GM18502 (cell line): ENCODE measurements at regions not wholly inside any gene's neighbourhood (a gene's known extent, or its start where the extent isn't known, plus 50 kb on each side); places are given as distances from the start of the nearest gene placed in this dataset.
"Not testable (repeated sequence)": the region's sequence is repeated elsewhere in the genome, so short reads cannot be mapped to it uniquely, and the experiment has no call there.

Experiments
- ATAC-seq: cut with Tn5 transposase; IDR thresholded peaks from one replicate; pipeline ENCODE4 v1.9.1; 2021; ENCODE audit warnings: mild to moderate bottlenecking; ENCODE audit not compliant: unreplicated experiment, poor library complexity

DNA sequence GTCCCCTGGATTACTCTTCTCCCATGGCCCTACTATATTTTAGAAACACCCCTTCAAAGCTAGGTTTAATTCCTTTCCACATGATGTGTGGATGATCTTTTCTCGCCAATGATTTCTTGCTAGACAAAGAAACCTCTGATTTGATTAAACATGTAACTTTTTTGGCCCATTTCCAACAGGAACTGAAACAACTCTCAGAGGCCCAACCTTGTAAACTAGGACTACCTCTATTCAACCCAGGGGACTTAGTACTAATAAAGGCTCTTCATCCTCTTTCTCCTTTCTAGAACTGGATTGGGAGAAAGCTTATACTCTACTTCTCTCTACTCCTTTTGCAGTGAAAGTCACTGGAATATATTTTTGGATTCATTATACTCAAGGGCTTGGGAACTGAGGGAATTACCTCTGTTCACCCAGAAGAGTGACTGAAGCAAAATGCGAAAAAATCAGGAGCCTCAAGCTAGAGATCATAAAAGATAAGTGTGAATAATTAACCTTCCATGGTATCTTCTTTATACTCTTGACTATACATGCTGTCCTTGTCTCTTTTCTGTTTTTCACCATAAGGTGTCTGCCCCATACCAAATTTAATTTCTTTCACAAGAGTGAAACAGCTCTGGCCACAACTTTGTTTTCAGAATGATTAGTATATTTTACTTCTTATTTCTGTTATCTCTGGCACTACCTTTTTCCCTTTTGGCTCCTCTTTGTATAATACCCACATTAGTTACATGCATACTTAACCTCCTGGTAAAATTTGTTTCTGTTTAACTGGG is 977.6 kb downstream of the SLITRK5 start:
- no peak for ATAC-seq

DNA sequence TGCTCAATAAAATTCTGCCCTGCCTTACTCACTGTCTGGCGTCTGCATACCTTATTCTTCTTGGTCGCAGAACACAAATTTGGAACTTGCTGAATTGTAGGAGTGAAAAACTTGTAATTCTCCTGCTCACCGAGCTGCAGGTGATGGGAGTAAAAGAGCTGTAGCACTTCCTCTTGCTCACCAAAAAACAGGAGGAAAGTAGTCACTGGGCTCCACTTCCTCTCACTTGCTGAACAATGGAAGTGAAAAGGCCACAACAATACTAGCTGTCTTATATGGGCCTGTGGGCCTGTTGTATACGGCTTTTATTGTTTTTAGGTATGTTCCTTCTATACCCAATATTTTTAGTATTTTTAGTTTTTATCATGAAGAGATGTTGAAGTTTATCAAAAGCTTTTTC is 978.7 kb downstream of the SLITRK5 start:
- no peak for ATAC-seq

DNA sequence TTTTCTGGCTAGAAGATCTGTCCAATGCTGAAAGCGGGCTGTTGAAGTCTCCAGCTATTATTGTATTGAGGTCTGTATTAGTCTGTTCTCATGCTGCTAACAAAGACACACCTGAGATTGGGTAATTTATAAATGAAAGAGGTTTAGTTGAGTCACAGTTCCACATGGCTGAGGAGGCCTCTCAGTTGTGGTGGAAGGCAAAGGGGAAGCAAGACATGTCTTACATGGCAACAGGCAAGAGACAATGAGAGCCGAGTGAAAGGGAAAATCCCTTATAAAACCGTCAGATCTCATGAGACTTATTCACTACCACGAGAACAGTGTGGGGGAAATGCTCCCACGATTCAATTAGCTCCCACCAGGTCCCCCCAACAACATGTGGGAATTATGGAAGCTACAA is 980.4 kb downstream of the SLITRK5 start:
- no peak for ATAC-seq

DNA sequence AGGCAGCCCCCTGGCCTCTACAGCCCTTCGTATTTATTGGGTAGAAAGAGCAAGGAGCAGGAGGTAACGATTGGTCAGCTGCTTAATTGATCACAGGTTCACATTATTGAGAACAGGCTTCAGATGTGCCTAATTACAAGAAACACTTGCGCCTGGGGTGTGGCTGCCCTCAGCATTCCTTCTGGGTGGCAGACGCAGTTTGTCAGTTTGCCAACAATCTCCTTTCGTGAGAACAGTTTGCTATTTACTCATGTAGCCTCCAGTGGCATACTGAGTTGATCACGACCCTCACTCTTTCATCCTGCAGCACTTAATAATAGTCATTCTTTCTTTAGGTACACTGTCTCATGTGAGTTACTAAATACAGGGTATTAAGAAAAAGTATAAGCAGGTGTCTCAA is 985.6 kb downstream of the SLITRK5 start:
- no peak for ATAC-seq

DNA sequence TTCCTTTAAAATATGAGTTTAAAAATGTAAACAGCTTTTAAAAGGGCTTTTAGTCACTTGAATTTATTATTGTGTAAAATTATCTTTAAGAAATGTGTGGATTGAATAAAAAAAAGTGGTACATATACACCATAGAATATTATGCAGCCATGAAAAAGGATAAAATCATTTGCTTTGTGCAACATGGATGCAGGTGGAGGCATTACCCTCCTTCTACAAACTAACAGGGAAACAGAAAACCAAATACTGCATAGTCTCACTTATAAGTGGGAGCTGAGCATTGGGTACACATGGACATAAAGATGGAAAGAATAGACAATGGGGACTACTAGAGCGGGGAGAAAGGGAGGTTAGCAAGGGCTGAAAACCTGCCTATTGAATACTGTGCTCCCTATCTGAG is 999.3 kb downstream of the SLITRK5 start:
- ATAC-seq, result no peak

DNA sequence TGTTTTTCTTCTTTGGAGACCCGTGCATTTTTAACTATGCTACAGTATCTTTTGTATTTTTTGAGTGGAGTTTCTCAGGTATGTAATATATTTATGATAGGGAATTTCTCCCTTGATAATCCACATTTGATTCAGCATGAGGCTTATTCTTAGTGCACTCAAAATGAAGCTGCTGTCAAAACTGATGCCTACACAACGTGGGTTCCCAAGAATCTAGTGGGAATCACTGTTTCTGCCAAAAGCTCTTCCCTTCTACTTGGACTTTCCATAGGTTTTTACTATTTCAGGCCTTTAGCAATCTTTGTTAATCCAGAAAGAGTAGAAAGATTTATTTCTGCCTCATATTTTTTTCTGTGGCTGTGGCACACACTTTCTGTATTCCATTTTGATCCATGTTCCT is 1003.7 kb downstream of the SLITRK5 start:
- no peak for ATAC-seq

DNA sequence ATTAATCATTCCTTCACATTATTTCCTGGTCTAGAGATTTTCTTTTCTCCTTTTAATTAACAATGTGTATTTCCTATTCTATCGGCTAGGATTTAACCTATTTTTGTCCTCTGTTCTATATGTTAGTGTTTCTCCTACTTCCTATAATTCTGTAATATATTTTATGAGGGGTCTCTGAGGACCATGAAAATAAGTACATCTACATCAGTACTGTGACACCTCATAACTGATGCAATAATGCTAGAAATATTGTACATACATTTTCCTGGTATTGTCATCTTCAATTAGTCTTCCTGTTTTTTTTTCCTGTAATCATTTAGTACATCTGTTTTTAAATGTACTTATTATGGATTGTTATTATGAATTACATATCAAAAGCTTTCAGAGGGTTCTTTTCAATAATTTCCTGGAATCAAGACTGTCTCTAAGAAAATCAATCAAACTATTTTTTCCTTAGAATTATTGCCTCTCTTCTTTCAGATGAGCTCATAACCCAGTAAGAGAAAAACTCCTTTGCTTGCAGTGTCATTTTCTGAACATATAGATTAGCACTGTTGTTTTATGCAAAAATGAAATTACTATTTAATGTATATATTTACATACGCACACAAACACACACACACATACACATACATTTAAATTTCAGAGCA is 1004.3 kb downstream of the SLITRK5 start:
- no peak for ATAC-seq

DNA sequence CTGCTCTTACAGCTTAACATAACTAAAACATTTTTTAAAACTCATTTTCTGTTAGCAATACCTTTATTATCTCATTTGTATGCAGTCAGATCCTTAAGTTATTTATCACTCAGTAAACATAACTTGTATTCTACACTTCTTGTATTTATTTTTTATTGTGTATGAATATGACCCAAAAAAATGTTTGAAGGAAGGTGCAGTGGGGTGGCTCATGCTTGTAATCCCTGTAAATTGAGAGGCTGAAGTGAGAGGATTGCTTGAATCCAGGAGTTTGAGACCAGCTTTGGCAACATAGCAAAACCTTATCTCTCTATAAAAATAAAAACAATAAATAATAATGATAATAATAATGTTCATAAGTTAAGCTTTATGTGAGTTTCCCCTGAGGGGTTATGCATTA is 1004.8 kb downstream of the SLITRK5 start:
- ATAC-seq, result no peak

DNA sequence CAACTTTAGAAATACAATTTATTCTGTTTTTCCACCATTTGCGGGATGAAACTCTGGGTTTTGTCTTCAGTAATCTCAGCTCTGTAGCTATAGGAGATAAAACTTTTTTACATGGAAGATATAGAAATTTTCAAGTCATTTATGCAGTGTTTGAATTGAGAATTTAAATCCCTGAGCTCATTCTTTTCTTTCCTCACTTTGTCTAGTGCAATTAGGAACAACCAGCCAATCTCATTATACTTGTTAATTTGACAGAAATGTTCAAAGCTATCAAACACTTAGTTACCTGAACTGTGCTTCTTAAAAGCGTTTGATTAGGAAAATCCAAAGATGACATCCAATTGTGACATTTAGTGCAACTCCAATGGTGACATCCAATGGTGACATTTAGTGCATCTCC is 1014.3 kb downstream of the SLITRK5 start:
- ATAC-seq, result no peak

DNA sequence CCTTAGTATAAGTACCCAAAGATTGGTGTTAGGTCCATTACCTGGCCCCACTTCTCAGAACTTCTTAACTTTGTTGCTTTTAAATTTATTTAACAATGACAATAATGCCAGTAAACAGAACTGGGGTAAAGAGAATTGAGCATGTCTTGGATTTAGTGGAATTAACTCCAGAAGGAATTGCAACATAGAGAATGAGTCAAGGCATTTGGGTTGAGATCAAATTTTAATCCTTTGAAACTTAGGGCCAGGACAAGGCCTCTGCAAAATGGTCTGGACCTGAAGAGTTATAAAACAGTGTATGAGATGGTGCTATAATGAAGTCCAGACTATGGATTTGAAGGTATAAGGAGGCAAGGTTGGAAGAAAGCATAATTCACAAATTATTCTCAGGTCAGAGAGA is 1030.4 kb downstream of the SLITRK5 start:
- no peak for ATAC-seq

DNA sequence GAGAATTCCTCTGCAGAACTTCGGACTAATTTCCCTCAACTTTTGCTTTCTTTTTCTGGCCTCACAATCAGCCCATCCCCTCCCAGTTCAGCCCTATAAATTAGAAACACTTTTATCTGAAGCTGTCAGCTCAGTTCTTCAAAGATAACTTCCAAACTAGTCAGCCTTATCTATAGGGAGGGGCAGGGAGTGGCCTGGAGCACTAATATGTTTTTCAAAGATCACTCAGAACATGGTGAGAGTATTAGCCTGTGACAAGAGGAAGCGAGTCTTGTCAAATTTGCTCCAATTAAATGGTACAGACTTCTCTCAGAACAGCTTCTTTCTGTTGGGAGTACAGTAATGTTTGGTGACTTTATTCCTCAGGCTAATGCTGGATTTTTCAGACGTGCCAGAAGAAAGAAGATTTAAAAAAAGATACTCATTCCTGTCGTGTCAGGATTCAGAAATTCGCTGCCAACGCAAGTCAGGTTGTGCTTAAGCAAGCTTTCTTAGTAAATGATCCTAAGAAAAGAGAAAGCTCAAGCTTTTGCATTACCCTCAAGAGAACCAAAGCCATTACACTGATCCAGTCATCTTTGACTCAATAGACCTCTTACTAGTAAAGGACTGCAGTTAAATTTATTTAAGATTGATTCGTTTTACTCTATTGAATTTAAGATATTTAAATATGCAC is 1033.6 kb downstream of the SLITRK5 start:
- ATAC-seq, result no peak

DNA sequence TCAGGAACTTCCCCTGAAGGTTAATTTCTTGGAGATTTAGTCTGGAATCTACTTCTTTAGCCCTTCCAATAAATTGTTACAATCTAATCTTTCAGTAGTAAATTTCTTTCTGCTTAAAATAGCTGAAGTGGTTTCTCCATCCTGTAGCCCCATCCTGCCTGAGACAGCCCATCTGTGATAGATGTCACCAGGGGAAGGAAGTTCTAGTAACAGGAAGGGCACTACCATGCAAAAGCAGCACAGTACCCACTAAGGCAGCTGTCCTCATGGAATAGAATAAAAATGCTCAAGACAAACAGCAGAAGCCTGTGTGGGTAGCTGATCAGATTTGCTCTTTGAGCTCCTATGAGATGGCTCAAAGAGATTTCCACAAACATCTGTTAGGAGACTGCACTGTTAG is 1036.5 kb downstream of the SLITRK5 start:
- ATAC-seq, result no peak

DNA sequence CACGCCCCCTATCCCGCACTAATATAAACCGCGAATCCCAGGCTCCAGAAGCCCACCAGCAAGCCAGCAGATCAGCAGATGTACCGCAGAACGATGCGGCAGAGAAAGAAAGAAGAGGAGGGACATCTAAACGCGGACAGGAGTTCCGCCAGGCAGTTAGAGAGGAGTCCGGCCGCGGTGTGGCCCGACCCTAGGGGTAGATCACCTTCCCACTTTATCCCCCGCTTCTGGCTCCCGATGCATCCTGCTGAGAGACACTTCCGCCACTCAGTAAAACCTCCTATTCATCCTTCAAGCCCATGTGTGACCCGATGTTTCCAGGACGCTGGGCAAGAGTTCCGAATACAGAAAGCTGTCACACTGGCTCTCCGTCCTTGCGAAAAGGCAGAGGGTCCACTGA is 1046.8 kb downstream of the SLITRK5 start:
- no peak for ATAC-seq

DNA sequence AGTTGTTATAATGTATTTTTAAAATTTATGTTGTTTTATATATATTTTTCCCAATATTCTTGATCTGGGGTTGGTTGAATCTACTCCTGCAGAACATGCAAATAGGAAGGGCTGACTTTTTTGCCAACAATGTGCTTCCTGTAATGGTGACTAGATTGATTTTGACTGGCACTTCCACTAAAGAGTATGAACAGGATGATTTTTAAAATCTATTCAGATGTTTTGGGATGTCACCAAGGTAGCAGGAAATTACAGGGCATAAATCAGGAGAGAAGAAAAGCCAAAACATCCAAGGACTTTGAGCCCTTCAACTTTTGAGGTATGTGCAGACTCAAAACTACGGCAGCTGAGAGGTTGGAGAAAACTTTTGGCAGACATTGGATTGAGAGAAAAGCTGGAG is 1047.6 kb downstream of the SLITRK5 start:
- ATAC-seq, result no peak

DNA sequence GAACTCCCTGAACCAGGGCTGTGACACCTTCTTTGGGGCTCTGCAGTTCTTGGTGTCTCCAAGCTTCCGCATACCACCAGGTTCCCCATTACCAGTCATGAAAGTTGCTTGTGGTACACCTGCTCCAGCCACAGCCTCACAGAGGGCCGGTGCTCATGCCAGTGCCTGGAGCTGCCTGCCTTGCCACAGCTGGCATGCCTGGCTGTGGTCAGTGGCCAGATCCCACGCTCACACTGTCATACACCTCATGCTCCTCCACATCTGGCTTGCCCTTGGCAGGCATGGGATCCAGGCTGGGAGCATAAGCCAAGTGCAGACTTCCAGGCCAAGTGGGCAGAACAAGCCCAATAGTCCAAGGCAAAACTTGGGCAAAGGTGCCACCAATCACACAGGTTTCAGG is 1054.9 kb downstream of the SLITRK5 start:
- ATAC-seq, result no peak

DNA sequence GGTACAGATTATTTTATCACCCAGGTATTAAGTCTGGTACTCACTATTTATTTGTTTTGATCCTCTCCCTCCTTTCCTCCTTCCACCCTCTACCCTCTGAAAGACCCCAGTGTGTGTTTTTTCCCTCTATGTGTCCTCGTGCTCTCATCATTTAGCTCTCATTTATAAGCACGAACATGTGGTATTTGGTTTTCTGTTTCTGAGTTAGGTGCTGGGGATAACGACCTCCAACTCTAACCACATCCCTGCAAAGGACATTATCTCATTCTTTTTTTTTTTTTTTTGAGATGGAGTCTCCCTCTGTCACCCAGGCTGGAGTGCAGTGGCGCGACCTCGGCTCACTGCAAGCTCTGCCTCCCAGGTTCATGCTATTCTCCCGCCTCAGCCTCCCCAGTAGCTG is 1056.1 kb downstream of the SLITRK5 start:
- ATAC-seq, result not testable (repeated sequence)

DNA sequence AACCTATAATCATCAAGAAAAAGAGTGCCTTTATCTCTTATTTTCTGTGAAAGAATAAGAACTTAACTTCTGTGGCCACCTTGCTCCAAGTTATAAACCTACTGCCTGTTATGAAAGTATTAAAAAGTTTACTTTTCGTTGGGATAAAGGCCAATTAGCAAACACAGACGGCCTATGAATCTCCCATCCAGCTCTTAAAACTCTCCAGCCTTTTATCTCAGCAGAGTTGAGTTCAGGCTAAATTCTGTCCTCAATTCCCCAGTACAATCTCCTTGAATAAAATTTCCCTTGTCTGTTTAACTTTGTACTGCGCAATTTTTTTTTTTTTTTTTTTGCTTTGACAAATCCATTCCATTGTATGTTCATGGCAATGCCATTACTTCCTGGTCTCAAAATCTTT is 1058.4 kb downstream of the SLITRK5 start:
- no peak for ATAC-seq

DNA sequence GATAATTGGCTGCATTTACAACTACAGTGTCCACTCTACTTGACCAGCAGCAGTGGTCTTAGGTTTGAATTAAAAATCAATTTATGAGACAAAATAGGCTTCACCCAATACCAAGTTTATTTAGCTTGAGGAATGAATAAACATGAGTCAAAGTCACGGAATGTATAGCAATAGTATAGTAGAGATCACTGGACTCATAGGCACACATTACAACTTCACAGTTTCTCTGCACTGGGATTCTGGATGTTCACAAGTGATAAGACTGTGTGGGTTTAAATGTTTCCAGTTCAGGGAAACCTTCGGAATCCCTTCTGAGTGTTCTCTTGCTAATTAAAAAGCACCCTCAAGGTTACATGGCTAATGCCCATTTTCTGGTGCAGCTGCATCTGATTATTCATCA is 1064.9 kb downstream of the SLITRK5 start:
- no peak for ATAC-seq

DNA sequence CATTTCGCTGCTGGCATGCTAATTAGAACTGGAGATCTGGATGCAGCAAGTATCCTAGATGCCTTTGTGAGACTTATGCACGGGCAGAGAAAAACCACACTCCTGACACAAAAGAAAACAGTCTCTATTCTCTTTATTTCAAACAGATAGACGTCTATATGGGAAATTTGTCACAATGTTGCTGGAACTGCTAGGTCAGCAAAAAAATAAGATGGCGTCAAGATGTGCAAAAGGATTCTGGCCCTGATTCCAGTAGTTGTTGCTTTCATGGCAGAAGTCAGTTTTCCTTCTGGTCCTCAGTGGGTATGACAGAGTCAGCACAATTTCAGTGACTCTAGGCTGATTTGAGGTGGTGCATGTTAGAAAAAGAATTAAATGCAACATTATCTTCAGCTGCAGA is 1068.0 kb downstream of the SLITRK5 start:
- no peak for ATAC-seq

DNA sequence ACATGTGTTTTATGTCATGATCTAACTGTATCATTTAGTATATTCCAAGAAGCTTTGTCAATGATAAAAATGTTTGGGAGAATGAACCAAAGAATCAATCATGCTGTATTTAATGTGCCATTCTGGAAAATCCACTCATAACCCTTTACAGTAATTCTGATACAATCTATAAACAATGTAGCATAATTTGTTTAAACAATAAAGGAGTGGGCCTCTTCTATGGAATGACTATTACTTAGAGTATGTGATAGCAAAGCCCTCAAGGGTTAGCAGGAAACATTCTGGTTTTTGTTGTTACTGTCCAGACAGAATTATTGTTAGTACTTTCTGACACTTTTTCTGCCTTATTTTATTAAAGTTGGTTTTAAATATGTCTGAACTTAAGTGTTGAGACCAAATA is 1073.1 kb downstream of the SLITRK5 start:
- no peak for ATAC-seq

DNA sequence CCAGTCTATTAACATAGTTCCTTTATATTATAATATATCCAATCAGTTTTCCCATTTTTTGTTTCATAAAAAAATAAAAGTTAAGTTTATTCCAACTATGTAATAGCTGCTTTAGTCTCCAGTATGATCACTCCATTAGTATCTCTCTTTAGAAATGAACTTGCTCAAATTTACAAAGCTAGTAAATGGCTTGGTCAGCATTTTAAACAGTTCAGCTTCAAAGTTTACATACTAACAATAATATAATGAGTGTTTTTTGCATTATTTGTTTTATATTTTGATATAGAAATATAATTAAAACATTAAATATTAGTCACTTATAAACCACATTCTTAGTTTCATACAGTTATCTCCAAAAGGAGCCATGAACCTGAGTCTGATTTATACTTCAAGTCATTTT is 1073.8 kb downstream of the SLITRK5 start:
- ATAC-seq, result no peak

DNA sequence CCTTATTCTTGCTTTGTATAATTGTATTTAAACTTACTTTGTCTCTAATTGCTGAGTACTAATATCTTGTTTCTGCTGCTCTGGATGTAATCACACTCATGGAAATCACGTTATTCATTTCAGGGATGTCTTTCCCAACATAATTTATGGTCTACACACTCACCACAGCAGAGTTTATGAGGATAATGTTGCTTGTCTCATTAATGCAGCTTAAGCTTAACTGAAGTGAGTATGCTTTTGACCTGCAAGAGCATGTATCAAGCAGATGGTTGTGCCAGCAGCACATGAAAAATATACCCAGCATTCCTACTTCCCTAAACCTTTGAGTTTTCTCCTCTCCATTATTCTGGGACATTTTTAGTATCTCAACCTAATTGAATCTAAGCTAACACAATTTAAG is 1080.9 kb downstream of the SLITRK5 start:
- no peak for ATAC-seq
